HEK293 (cell line): ENCODE measurements at regions not wholly inside any gene's neighbourhood (a gene's known extent, or its start where the extent isn't known, plus 50 kb on each side); places are given as distances from the start of the nearest gene placed in this dataset.

Experiments
- CTCF ChIA-PET: fragments of 350-600 bp; formaldehyde crosslinking; extraction: SDS; loops from one replicate; lab custom pipeline; 2021; ENCODE audit warnings: antibody characterized with exemption; lab: Yijun Ruan, JAX
- POLR2A ChIA-PET: fragments of 300-600 bp; formaldehyde crosslinking; extraction: SDS; loops from one replicate; lab custom pipeline; 2020; ENCODE audit warnings: antibody characterized with exemption, inconsistent platforms; lab: Yijun Ruan, JAX
- H3K27ac ChIP-seq: fragments of 200-500 bp; sonication (Bioruptor generic); 2 replicates; pipeline ENCODE4 v1.5.1; 2014; ENCODE audit warnings: low read depth, low read length, control low read depth, inconsistent platforms; ENCODE audit errors: extremely low read depth
- H3K36me3 ChIP-seq, 2 experiments: fragments of 200-500 bp in 1 of 2; sonication (Bioruptor generic) in 1 of 2; 1 replicate in 1 of 2; 2 replicates in 1 of 2; pipeline ENCODE4 v1.5.1; 2014 to 2017; ENCODE audit warnings: inconsistent platforms in 2 of 2, low read length in 2 of 2; ENCODE audit not compliant: control insufficient read depth in 2 of 2, insufficient read depth in 1 of 2
- H3K4me1 ChIP-seq: fragments of 200-500 bp; sonication (Bioruptor generic); 2 replicates; pipeline ENCODE4 v1.5.1; 2014; ENCODE audit warnings: mild to moderate bottlenecking, low read length, inconsistent platforms; ENCODE audit not compliant: control insufficient read depth, insufficient read depth
- H3K4me3 ChIP-seq: 2 replicates; pipeline ENCODE4 v1.5.1; 2011; ENCODE audit warnings: low read depth, mild to moderate bottlenecking, control low read depth, low read length, moderate library complexity
- H3K9me3 ChIP-seq: fragments of 200-500 bp; sonication (Bioruptor generic); 2 replicates; pipeline ENCODE4 v1.5.1; 2014; ENCODE audit warnings: low read depth, low read length, inconsistent platforms; ENCODE audit not compliant: control insufficient read depth, insufficient read depth
- BCL11B ChIP-seq: fragments of 450-650 bp; formaldehyde crosslinking; IDR thresholded peaks from 2 replicates; pipeline ENCODE4 v1.5.1; 2016; ENCODE audit warnings: low read depth, missing biosample characterization, missing genetic modification characterization
- GFI1B ChIP-seq: fragments of 450-650 bp; formaldehyde crosslinking; IDR thresholded peaks from 2 replicates; pipeline ENCODE4 v1.5.1; 2016; ENCODE audit warnings: missing biosample characterization, missing genetic modification characterization
- GLIS1 ChIP-seq: fragments of 450-650 bp; formaldehyde crosslinking; IDR thresholded peaks from 2 replicates; pipeline ENCODE4 v1.5.1; 2016; ENCODE audit warnings: missing biosample characterization, missing genetic modification characterization
- GLIS2 ChIP-seq: fragments of 450-650 bp; formaldehyde crosslinking; IDR thresholded peaks from 2 replicates; pipeline ENCODE4 v1.5.1; 2016; ENCODE audit warnings: missing biosample characterization, missing genetic modification characterization
- IKZF3 ChIP-seq: fragments of 450-650 bp; IDR thresholded peaks from 2 replicates; pipeline ENCODE4 v1.5.0; 2018; ENCODE audit warnings: missing biosample characterization, mild to moderate bottlenecking, missing genetic modification characterization, moderate library complexity
- OVOL3 ChIP-seq: fragments of 450-650 bp; formaldehyde crosslinking; IDR thresholded peaks from 2 replicates; pipeline ENCODE4 v1.5.1; 2016; ENCODE audit warnings: missing biosample characterization, missing genetic modification characterization
- SCRT2 ChIP-seq: fragments of 450-650 bp; formaldehyde crosslinking; IDR thresholded peaks from 2 replicates; pipeline ENCODE4 v1.5.1; 2016; ENCODE audit warnings: missing biosample characterization, missing genetic modification characterization
- TCF7L2 ChIP-seq: IDR thresholded peaks from 2 replicates; pipeline ENCODE4 v1.6.1; 2011; ENCODE audit warnings: low read depth, mild to moderate bottlenecking, inconsistent platforms, low read length, moderate library complexity, borderline replicate concordance
- YY2 ChIP-seq: fragments of 450-650 bp; formaldehyde crosslinking; IDR thresholded peaks from 2 replicates; pipeline ENCODE4 v1.5.1; 2016; ENCODE audit warnings: missing biosample characterization, missing genetic modification characterization
- ZBTB21 ChIP-seq: fragments of 450-650 bp; formaldehyde crosslinking; IDR thresholded peaks from 2 replicates; pipeline ENCODE4 v1.5.1; 2017; ENCODE audit warnings: missing biosample characterization, missing genetic modification characterization
- ZEB2 ChIP-seq: fragments of 450-650 bp; formaldehyde crosslinking; IDR thresholded peaks from 2 replicates; pipeline ENCODE4 v1.5.1; 2016; ENCODE audit warnings: missing biosample characterization, missing genetic modification characterization
- ZNF10 ChIP-seq: fragments of 450-650 bp; formaldehyde crosslinking; IDR thresholded peaks from 2 replicates; pipeline ENCODE4 v1.5.1; 2017; ENCODE audit warnings: missing biosample characterization, missing genetic modification characterization
- ZNF121 ChIP-seq: fragments of 450-650 bp; formaldehyde crosslinking; IDR thresholded peaks from 2 replicates; pipeline ENCODE4 v1.5.1; 2016; ENCODE audit warnings: missing biosample characterization, missing genetic modification characterization
- ZNF19 ChIP-seq: fragments of 450-650 bp; formaldehyde crosslinking; IDR thresholded peaks from 2 replicates; pipeline ENCODE4; 2016; ENCODE audit warnings: missing biosample characterization, missing genetic modification characterization, low read depth
- ZNF37A ChIP-seq: fragments of 450-650 bp; IDR thresholded peaks from 2 replicates; pipeline ENCODE4 v1.5.1; 2018; ENCODE audit warnings: missing biosample characterization, missing genetic modification characterization
- ZNF529 ChIP-seq: fragments of 450-650 bp; formaldehyde crosslinking; IDR thresholded peaks from 2 replicates; pipeline ENCODE4 v1.5.1; 2017; ENCODE audit warnings: missing genetic modification characterization, missing biosample characterization; ENCODE audit not compliant: insufficient replicate concordance
- ZNF549 ChIP-seq: fragments of 450-650 bp; IDR thresholded peaks from 2 replicates; pipeline ENCODE4 v1.5.1; 2018; ENCODE audit warnings: missing biosample characterization, missing genetic modification characterization, mild to moderate bottlenecking, inconsistent platforms, moderate library complexity
- ZNF560 ChIP-seq: fragments of 450-650 bp; formaldehyde crosslinking; IDR thresholded peaks from 2 replicates; pipeline ENCODE4 v1.5.1; 2017; ENCODE audit warnings: missing biosample characterization, missing genetic modification characterization, borderline replicate concordance
- ZNF623 ChIP-seq: fragments of 450-650 bp; formaldehyde crosslinking; IDR thresholded peaks from 2 replicates; pipeline ENCODE4 v1.5.1; 2016; ENCODE audit warnings: missing biosample characterization, missing genetic modification characterization
- ZNF747 ChIP-seq: fragments of 450-650 bp; formaldehyde crosslinking; IDR thresholded peaks from 2 replicates; pipeline ENCODE4 v1.5.1; 2016; ENCODE audit warnings: missing biosample characterization, missing genetic modification characterization
- TF ChIP-seq, protein P1 (sequence below): fragments of 450-650 bp; formaldehyde crosslinking; IDR thresholded peaks from 2 replicates; pipeline ENCODE4 v1.5.1; 2017; ENCODE audit warnings: missing biosample characterization, missing genetic modification characterization
- TF ChIP-seq, protein P2 (sequence below): fragments of 450-650 bp; formaldehyde crosslinking; IDR thresholded peaks from 2 replicates; pipeline ENCODE4 v1.5.1; 2016; ENCODE audit warnings: missing biosample characterization, missing genetic modification characterization
- TF ChIP-seq, protein P3 (sequence below): fragments of 450-650 bp; formaldehyde crosslinking; IDR thresholded peaks from 2 replicates; pipeline ENCODE4 v1.5.1; 2016; ENCODE audit warnings: missing biosample characterization, missing genetic modification characterization
- TF ChIP-seq, protein P4 (sequence below): fragments of 450-650 bp; formaldehyde crosslinking; IDR thresholded peaks from 2 replicates; pipeline ENCODE4 v1.5.1; 2016; ENCODE audit warnings: missing biosample characterization, missing genetic modification characterization

DNA sequence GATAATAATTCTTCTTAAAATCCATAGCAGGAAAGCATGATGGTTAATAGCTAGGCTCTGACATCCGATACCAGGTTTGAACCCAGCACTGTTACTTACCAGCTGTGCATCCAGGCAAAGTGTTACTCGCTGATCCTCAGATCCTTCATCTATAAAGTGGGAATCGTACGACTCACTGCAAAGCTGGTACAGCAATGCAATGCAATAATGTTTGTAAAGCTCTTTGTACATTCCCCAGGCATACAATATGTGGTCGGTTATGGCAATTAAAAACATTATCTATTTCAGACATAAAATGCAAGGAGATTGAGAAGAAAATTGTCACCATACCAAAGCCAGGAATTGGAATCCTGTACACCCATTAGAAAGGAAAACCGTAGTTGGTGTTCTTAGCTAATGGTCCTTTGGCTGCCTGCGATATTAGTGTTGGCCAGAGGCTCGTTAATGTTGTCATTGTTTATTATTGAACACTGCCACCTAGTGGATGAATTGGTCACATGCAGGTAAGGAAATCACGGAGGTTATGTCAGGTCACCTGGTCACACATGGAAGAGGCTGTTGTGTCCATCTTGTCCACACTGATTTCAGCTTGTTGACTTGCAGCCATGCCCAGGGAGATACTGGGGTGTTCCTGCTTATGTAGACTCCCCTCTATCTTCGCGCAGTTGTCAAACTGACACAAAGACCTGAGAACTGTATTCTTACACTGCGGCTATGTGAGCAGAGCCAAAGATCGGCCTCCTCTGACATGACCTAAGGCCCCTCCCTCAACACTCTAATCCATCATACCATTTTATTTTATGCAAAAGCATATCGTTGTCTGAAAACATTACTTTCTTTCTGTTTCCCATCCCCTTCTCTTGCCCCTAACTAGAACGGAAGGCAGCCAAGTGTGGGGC is 87.5 kb upstream of the PPP2R2B start (continued):
- TF ChIP-seq, protein P1, sequence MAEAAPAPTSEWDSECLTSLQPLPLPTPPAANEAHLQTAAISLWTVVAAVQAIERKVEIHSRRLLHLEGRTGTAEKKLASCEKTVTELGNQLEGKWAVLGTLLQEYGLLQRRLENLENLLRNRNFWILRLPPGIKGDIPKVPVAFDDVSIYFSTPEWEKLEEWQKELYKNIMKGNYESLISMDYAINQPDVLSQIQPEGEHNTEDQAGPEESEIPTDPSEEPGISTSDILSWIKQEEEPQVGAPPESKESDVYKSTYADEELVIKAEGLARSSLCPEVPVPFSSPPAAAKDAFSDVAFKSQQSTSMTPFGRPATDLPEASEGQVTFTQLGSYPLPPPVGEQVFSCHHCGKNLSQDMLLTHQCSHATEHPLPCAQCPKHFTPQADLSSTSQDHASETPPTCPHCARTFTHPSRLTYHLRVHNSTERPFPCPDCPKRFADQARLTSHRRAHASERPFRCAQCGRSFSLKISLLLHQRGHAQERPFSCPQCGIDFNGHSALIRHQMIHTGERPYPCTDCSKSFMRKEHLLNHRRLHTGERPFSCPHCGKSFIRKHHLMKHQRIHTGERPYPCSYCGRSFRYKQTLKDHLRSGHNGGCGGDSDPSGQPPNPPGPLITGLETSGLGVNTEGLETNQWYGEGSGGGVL (tag by site-specific recombination), result no peak
- TF ChIP-seq GLIS1 (tag by site-specific recombination) (no peak), ZNF747 (tag by site-specific recombination) (no peak), ZNF623 (tag by site-specific recombination) (no peak)
- TF ChIP-seq, protein P2, sequence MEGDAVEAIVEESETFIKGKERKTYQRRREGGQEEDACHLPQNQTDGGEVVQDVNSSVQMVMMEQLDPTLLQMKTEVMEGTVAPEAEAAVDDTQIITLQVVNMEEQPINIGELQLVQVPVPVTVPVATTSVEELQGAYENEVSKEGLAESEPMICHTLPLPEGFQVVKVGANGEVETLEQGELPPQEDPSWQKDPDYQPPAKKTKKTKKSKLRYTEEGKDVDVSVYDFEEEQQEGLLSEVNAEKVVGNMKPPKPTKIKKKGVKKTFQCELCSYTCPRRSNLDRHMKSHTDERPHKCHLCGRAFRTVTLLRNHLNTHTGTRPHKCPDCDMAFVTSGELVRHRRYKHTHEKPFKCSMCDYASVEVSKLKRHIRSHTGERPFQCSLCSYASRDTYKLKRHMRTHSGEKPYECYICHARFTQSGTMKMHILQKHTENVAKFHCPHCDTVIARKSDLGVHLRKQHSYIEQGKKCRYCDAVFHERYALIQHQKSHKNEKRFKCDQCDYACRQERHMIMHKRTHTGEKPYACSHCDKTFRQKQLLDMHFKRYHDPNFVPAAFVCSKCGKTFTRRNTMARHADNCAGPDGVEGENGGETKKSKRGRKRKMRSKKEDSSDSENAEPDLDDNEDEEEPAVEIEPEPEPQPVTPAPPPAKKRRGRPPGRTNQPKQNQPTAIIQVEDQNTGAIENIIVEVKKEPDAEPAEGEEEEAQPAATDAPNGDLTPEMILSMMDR (tag by site-specific recombination), result peak; percentile 68

DNA sequence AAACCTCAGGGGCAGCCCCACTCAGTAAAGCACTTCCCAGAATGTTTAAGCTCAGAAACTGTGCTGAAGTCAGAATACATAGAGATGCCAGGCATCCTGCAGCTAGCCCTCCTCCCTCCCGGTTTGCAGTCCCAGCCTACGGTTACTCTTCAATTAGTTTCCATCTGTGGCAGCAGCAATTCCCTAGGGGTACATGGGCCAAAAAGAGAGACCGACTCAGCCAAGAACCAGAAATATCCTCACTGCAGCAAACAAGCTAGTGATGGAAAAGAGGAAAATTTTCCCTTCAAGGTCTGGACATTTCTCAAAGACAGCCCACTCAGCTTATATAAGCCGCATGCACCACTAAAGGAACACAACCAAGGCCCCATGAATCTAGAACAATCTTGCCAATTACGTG is 89.1 kb upstream of the PPP2R2B start:
- Histone ChIP-seq H3K36me3 (no peaks in the 10 kb centered on the region), H3K27ac (no peak overlapping the region), H3K4me1 (no peaks in the 10 kb centered on the region), H3K4me3 (no peak overlapping the region), H3K9me3 (no peaks in the 10 kb centered on the region)
- ChIA-PET POLR2A (no interaction called here), CTCF (interaction anchor here (0.6 to 7.2 kb wide), 6 partner anchors 21 to 435 kb away, joined by 3 to 115 read pairs (median 12); no protein-coding TSS in a partner anchor)
- no peak for TF ChIP-seq ZNF549 (tag by site-specific recombination)
- no peak for TF ChIP-seq ZNF37A (tag by site-specific recombination)
- no peak for TF ChIP-seq ZNF529 (tag by site-specific recombination)

DNA sequence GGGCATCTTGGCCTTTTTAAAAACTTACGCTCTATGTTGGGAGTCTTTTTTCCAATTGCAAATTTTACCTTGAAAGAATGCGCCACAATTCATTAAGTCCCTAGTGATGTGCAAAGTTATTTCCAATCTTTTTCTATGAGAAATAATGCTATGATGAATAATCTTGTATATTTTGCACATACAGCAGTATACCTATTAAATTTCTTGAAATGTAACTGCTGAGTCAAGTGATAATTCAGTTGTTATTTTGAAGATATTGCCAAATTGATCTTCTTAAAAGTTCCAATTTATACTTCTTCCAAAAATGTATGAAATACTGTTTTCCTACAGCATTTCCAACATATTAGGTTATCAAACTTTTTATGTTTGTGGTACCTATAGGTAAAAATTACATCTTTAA is 92.8 kb upstream of the PPP2R2B start:
- Histone ChIP-seq H3K36me3 (no peaks in the 10 kb centered on the region), H3K9me3 (no peaks in the 10 kb centered on the region), H3K27ac (no peak overlapping the region), H3K4me3 (no peak overlapping the region), H3K4me1 (no peaks in the 10 kb centered on the region)
- ChIA-PET POLR2A (no interaction called here), CTCF (interaction anchor here (0.7 kb wide), 1 partner anchor 438 kb away, joined by 4 read pairs; no protein-coding TSS in a partner anchor)
- TF ChIP-seq ZNF121 (tag by site-specific recombination), result no peak
- TF ChIP-seq, protein P3, sequence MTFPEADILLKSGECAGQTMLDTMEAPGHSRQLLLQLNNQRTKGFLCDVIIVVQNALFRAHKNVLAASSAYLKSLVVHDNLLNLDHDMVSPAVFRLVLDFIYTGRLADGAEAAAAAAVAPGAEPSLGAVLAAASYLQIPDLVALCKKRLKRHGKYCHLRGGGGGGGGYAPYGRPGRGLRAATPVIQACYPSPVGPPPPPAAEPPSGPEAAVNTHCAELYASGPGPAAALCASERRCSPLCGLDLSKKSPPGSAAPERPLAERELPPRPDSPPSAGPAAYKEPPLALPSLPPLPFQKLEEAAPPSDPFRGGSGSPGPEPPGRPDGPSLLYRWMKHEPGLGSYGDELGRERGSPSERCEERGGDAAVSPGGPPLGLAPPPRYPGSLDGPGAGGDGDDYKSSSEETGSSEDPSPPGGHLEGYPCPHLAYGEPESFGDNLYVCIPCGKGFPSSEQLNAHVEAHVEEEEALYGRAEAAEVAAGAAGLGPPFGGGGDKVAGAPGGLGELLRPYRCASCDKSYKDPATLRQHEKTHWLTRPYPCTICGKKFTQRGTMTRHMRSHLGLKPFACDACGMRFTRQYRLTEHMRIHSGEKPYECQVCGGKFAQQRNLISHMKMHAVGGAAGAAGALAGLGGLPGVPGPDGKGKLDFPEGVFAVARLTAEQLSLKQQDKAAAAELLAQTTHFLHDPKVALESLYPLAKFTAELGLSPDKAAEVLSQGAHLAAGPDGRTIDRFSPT (tag by site-specific recombination), result no peak
- TF ChIP-seq ZBTB21 (tag by site-specific recombination), result no peak
- TF ChIP-seq ZEB2, result no peak
- no peak for TF ChIP-seq IKZF3 (tag by site-specific recombination)
- no peak for TF ChIP-seq ZNF19 (tag by site-specific recombination)
- no peak for TF ChIP-seq GLIS1 (tag by site-specific recombination)
- no peak for TF ChIP-seq GFI1B
- TF ChIP-seq GLIS2 (tag by site-specific recombination), result no peak
- TF ChIP-seq SCRT2, result no peak
- no peak for TF ChIP-seq YY2 (tag by site-specific recombination)
- TF ChIP-seq OVOL3 (tag by site-specific recombination), result no peak
- TF ChIP-seq, protein P4, sequence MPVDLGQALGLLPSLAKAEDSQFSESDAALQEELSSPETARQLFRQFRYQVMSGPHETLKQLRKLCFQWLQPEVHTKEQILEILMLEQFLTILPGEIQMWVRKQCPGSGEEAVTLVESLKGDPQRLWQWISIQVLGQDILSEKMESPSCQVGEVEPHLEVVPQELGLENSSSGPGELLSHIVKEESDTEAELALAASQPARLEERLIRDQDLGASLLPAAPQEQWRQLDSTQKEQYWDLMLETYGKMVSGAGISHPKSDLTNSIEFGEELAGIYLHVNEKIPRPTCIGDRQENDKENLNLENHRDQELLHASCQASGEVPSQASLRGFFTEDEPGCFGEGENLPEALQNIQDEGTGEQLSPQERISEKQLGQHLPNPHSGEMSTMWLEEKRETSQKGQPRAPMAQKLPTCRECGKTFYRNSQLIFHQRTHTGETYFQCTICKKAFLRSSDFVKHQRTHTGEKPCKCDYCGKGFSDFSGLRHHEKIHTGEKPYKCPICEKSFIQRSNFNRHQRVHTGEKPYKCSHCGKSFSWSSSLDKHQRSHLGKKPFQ (tag by site-specific recombination), result no peak
- TF ChIP-seq ZNF10, result no peak
- no peak for TF ChIP-seq BCL11B (tag by site-specific recombination)
- no peak for TF ChIP-seq TCF7L2
- TF ChIP-seq ZNF560 (tag by site-specific recombination), result no peak
